GM12892 (cell line): ENCODE measurements at regions not wholly inside any gene's neighbourhood (a gene's known extent, or its start where the extent isn't known, plus 50 kb on each side); places are given as distances from the start of the nearest gene placed in this dataset.

Experiments
- POLR2A ChIP-seq: IDR thresholded peaks from 2 replicates; pipeline ENCODE4 v1.6.1; 2011; ENCODE audit warnings: low read depth, low read length, control low read depth
- POLR2AphosphoS5 ChIP-seq: IDR thresholded peaks from 2 replicates; pipeline ENCODE4 v1.6.1; 2011; ENCODE audit warnings: low read depth, low read length, control low read depth
- TAF1 ChIP-seq: IDR thresholded peaks from 2 replicates; pipeline ENCODE4 v1.6.1; 2011; ENCODE audit warnings: low read depth, mild to moderate bottlenecking, control low read depth, low read length, borderline replicate concordance

DNA sequence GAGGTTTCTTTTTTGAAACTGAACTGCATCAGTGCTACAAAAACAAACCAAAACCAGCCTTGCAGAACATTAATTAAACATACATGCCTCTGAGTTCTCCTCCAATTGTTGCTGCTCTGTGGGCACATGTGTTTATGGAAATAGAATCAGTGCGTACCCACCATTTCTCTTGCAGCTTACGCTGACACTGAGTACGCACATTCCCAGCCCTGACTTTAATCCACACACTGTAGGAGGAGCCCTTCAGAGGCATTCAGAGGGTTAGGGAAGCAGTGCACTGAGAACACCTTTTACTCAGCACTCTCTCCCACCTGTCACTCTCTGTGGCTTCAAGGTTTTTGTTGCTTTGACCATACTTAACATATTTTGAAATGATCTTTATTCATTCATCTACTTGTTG, 250.5 kb upstream of the PWP1 start:
- TF ChIP-seq TAF1 (no peak), POLR2A (no peak), POLR2AphosphoS5 (no peak)
